OCI-LY1 (cell line): ENCODE measurements at regions not wholly inside any gene's neighbourhood (a gene's known extent, or its start where the extent isn't known, plus 50 kb on each side); places are given as distances from the start of the nearest gene placed in this dataset.

Experiments used
- CTCF ChIP-seq: fragments of 200-600 bp; sonication (generic), shearing (Covaris generic); IDR thresholded peaks from 2 replicates; pipeline ENCODE4 v1.5.1; 2017; ENCODE audit warnings: mild to moderate bottlenecking, antibody characterized with exemption, low read length, moderate library complexity, mixed read lengths
- EZH2 ChIP-seq: fragments of 200-600 bp; sonication (generic), shearing (Covaris generic); IDR thresholded peaks from 2 replicates; pipeline ENCODE4 v1.8.0; 2017; ENCODE audit warnings: borderline replicate concordance, mixed run types, mild to moderate bottlenecking, antibody characterized with exemption, low read length, moderate library complexity, mixed read lengths

GRCh38 chr10:36254199-36254598 is 612.1 kb upstream of the FZD8 start:
- TF ChIP-seq CTCF (no peak), EZH2 (no peak)
